ENCODE measurements at regions not wholly inside any gene's neighbourhood (a gene's known extent, or its start where the extent isn't known, plus 50 kb on each side); places are given as distances from the start of the nearest gene placed in this dataset.

DNA sequence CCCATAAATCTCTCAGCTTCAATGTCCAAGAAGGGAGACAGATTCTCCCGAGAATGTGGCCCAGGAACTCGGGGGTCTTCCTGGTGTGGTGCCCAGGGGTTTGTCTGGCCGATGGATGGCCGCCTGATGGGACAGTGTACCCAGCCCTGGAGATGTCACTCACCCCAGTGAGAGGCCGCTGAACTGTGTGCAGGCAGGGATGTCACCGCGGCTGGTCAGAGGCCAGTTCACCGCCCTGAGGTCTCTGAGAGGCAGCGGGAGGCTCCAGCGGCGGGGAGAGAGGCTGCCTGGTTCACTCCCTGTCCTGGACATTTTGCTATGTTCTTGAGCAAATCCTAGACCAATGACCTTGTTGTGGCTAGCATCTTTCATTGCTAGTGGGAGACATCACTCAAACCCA is 1349.5 kb downstream of the BRD1 start:
- Histone ChIP-seq H3K4me3 (ENCODE audit: low read length) (no peak overlapping the region), H3K9me3 (ENCODE audit: low read length) (no peaks in the 10 kb centered on the region), H3K4me1 (ENCODE audit: insufficient read depth, low read length) (no peaks in the 10 kb centered on the region), H3K27me3 (ENCODE audit: insufficient read depth, low read length) (peaks cover 3% of the 10 kb centered on the region), H3K36me3 (ENCODE audit: insufficient read depth, low read length) (no peaks in the 10 kb centered on the region), H2AFZ (ENCODE audit: low read depth, low read length) (no peak overlapping the region)

- Histone ChIP-seq H3K4me3 (ENCODE audit: low read length) (no peak overlapping the region), H3K4me1 (ENCODE audit: insufficient read depth, low read length) (no peaks in the 10 kb centered on the region), H3K36me3 (ENCODE audit: insufficient read depth, low read length) (no peaks in the 10 kb centered on the region), H2AFZ (ENCODE audit: low read depth, low read length) (no peak overlapping the region), H3K9me3 (ENCODE audit: low read length) (no peaks in the 10 kb centered on the region), H3K27me3 (ENCODE audit: insufficient read depth, low read length) (peaks cover 3% of the 10 kb centered on the region)
These were observed 1350.5 kb downstream of the BRD1 start for GRCh38 chr22:48477031-48477721.

- Histone ChIP-seq H2AFZ (ENCODE audit: low read depth, low read length) (no peak overlapping the region), H3K9me3 (ENCODE audit: low read length) (no peaks in the 10 kb centered on the region), H3K4me1 (ENCODE audit: insufficient read depth, low read length) (no peaks in the 10 kb centered on the region), H3K36me3 (ENCODE audit: insufficient read depth, low read length) (no peaks in the 10 kb centered on the region), H3K27me3 (ENCODE audit: insufficient read depth, low read length) (peaks cover 3% of the 10 kb centered on the region), H3K4me3 (ENCODE audit: low read length) (no peak overlapping the region)
These were observed 1351.1 kb downstream of the BRD1 start for GRCh38 chr22:48476577-48476976.

- Histone ChIP-seq H3K4me1 (ENCODE audit: insufficient read depth, low read length) (no peaks in the 10 kb centered on the region), H3K36me3 (ENCODE audit: insufficient read depth, low read length) (no peaks in the 10 kb centered on the region), H3K9me3 (ENCODE audit: low read length) (no peaks in the 10 kb centered on the region), H3K27me3 (ENCODE audit: insufficient read depth, low read length) (peaks cover 3% of the 10 kb centered on the region), H3K4me3 (ENCODE audit: low read length) (no peak overlapping the region), H2AFZ (ENCODE audit: low read depth, low read length) (no peak overlapping the region)
These were observed 1351.9 kb downstream of the BRD1 start for GRCh38 chr22:48475661-48476345.

GRCh38 chr22:48474881-48475280 is 1352.8 kb downstream of the BRD1 start:
- no peaks in the 10 kb centered on the region for H3K9me3 ChIP-seq (ENCODE audit: low read length)
- H3K27me3 ChIP-seq (ENCODE audit: insufficient read depth, low read length), result peaks cover 3% of the 10 kb centered on the region
- H2AFZ ChIP-seq (ENCODE audit: low read depth, low read length), result no peak overlapping the region
- H3K4me3 ChIP-seq (ENCODE audit: low read length), result no peak overlapping the region
- no peaks in the 10 kb centered on the region for H3K36me3 ChIP-seq (ENCODE audit: insufficient read depth, low read length)
- H3K4me1 ChIP-seq (ENCODE audit: insufficient read depth, low read length), result no peaks in the 10 kb centered on the region

- no peak overlapping the region for H2AFZ ChIP-seq (ENCODE audit: low read depth, low read length)
- H3K36me3 ChIP-seq (ENCODE audit: insufficient read depth, low read length), result no peaks in the 10 kb centered on the region
These were observed 1354.5 kb downstream of the BRD1 start for GRCh38 chr22:48473202-48473601.

GRCh38 chr22:48464246-48464645 is 1363.4 kb downstream of the BRD1 start:
- Histone ChIP-seq H2AFZ (ENCODE audit: low read depth, low read length) (no peak overlapping the region), H3K4me1 (ENCODE audit: insufficient read depth, low read length) (no peaks in the 10 kb centered on the region), H3K27me3 (ENCODE audit: insufficient read depth, low read length) (peaks cover 10% of the 10 kb centered on the region)

More at GRCh38 chr22:48473202-48473601, 1354.5 kb downstream of the BRD1 start:
- Histone ChIP-seq H3K27me3 (ENCODE audit: insufficient read depth, low read length) (peaks cover 1% of the 10 kb centered on the region), H3K4me3 (ENCODE audit: low read length) (no peak overlapping the region), H3K4me1 (ENCODE audit: insufficient read depth, low read length) (no peaks in the 10 kb centered on the region), H3K9me3 (ENCODE audit: low read length) (no peaks in the 10 kb centered on the region)

DNA sequence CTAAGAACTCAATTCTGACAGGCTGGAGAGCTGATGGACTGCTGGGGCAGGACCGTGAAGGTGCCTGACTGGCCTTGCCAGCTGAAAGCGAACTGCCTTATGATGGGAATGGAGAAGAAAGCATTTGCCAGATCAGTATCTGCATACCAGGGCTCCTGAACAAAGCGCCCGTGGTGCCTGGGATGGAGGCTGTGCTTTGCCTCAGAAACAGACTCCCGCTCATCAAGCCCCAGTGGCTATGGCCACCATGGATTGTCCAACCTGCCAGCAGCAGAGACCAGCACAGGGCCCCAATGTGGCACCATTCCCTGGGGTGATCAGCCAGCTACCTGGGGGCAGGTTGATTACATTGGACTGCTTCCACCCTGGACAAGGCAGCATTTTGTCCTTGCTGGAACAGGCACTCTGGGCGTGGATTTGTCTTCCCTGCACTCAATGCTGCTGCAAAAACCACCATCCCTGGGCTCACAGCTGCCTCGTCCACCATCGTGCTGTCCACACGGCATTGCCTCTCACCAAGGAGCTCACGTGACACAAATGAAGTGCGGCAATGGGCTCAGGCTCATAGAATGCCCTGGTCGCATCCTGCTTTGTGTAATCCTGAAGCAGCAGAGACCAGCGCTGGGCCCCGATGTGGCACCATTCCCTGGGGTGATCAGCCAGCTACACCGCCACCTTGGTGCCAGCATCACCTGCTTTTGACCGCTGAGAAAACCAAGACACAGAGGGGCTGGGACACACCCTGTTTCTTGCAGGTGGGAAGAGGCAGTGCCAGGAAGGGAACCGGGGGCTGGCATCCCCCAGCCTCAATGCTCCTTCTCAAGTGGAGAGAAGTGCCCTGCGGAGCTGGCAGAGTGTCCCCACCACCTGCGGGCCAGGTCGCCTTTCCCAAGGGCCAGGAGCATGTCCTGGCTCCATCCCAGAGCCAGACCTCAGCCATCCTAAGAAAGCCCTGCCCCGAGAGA is 1367.5 kb downstream of the BRD1 start:
- no peaks in the 10 kb centered on the region for H3K9me3 ChIP-seq (ENCODE audit: low read length)
- H3K27me3 ChIP-seq (ENCODE audit: insufficient read depth, low read length), result peaks cover 11% of the 10 kb centered on the region
- no peaks in the 10 kb centered on the region for H3K4me1 ChIP-seq (ENCODE audit: insufficient read depth, low read length)
- H2AFZ ChIP-seq (ENCODE audit: low read depth, low read length), result no peak overlapping the region
- no peak overlapping the region for H3K4me3 ChIP-seq (ENCODE audit: low read length)
- H3K36me3 ChIP-seq (ENCODE audit: insufficient read depth, low read length), result no peaks in the 10 kb centered on the region

More at GRCh38 chr22:48464246-48464645, 1363.4 kb downstream of the BRD1 start:
- H3K36me3 ChIP-seq (ENCODE audit: insufficient read depth, low read length), result no peaks in the 10 kb centered on the region
- no peaks in the 10 kb centered on the region for H3K9me3 ChIP-seq (ENCODE audit: low read length)
- no peak overlapping the region for H3K4me3 ChIP-seq (ENCODE audit: low read length)

DNA sequence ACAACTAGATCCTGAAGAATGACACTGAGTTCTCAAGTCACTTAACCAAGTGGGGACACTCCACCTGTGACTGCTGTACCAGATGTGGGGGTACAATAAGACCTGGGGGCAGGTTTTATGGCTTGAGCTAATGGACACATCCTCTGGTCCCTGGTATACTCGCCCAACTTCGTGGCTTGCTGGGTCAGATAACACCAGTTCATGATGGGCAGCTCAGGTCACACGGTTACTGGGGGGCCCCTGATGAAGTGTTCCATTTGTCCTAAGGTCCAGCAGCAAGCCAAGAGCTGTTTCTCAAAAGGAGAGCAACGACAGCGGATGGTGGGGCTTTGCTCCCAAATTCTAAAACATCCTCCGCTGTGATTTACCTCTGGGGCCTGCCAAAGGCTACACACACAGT is 1368.4 kb downstream of the BRD1 start:
- H2AFZ ChIP-seq (ENCODE audit: low read depth, low read length), result no peak overlapping the region
- no peaks in the 10 kb centered on the region for H3K9me3 ChIP-seq (ENCODE audit: low read length)
- H3K27me3 ChIP-seq (ENCODE audit: insufficient read depth, low read length), result peaks cover 11% of the 10 kb centered on the region
- no peaks in the 10 kb centered on the region for H3K4me1 ChIP-seq (ENCODE audit: insufficient read depth, low read length)
- H3K4me3 ChIP-seq (ENCODE audit: low read length), result no peak overlapping the region
- H3K36me3 ChIP-seq (ENCODE audit: insufficient read depth, low read length), result no peaks in the 10 kb centered on the region

GRCh38 chr22:48456449-48456848 is 1371.2 kb downstream of the BRD1 start:
- no peak overlapping the region for H3K4me3 ChIP-seq (ENCODE audit: low read length)
- H3K9me3 ChIP-seq (ENCODE audit: low read length), result no peaks in the 10 kb centered on the region
- peaks cover 6% of the 10 kb centered on the region for H3K27me3 ChIP-seq (ENCODE audit: insufficient read depth, low read length)
- no peaks in the 10 kb centered on the region for H3K4me1 ChIP-seq (ENCODE audit: insufficient read depth, low read length)
- H2AFZ ChIP-seq (ENCODE audit: low read depth, low read length), result no peak overlapping the region
- no peaks in the 10 kb centered on the region for H3K36me3 ChIP-seq (ENCODE audit: insufficient read depth, low read length)

DNA sequence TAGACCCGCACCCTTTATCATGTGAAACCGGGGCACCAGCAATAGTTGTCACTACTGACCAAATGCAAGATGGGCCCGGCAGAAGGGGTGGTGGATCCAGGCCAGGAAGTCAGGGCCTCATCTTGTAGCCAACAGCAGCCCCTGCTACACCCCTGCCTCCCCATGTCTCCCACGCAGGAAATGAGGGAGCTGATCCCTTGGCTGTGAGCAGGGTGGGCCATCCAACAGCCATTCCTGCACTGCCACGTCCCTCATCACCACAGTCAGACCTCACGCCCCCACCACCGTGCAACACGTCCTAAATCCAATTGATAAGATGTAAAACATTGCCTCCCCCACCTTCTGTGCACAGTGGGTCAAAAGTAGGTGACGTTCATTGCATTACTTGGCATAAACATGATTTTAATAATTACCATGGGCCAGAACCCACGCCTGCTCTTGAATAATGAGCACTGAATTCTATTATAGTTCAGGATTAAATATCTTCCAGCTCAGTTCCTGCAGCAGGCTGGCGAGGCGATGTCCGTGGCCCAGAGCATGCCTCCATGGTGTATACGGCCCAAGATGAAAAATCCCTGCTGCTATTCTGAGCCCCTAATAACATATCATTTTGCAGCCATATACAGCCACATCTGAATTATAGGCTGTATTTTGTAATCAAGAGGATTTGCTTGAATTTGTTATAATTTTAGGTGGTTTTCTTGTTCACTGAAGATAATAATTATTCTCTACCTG is 1373.8 kb downstream of the BRD1 start:
- Histone ChIP-seq H3K4me3 (ENCODE audit: low read length) (no peak overlapping the region), H3K27me3 (ENCODE audit: insufficient read depth, low read length) (peaks cover 3% of the 10 kb centered on the region), H2AFZ (ENCODE audit: low read depth, low read length) (no peak overlapping the region), H3K4me1 (ENCODE audit: insufficient read depth, low read length) (no peaks in the 10 kb centered on the region), H3K36me3 (ENCODE audit: insufficient read depth, low read length) (no peaks in the 10 kb centered on the region), H3K9me3 (ENCODE audit: low read length) (no peaks in the 10 kb centered on the region)

DNA sequence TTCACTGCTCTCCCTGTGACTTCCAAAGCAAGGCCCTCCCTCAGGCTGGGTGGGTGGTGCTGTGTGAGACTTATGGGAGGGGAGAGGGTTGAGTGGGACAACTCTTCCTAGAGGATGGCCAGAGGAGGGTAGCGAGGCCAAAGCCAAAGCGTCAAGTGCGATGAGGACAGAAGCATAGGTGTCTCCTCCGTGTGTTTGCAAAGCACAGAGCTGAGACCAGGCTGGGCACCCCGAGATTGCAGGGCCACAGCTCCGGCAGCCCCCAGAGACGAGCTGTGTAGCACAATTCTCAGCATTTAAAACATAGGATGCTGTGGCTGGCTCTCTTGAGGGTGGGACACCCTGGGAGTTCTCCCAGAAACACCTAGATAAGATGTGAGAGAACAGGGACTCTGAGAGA is 1374.5 kb downstream of the BRD1 start:
- Histone ChIP-seq H3K36me3 (ENCODE audit: insufficient read depth, low read length) (no peaks in the 10 kb centered on the region), H3K4me3 (ENCODE audit: low read length) (no peak overlapping the region), H2AFZ (ENCODE audit: low read depth, low read length) (no peak overlapping the region), H3K4me1 (ENCODE audit: insufficient read depth, low read length) (no peaks in the 10 kb centered on the region), H3K9me3 (ENCODE audit: low read length) (no peaks in the 10 kb centered on the region), H3K27me3 (ENCODE audit: insufficient read depth, low read length) (peaks cover 3% of the 10 kb centered on the region)

All from neuron (in vitro differentiated cells).